ENCODE measurements at regions not wholly inside any gene's neighbourhood (a gene's known extent, or its start where the extent isn't known, plus 50 kb on each side); places are given as distances from the start of the nearest gene placed in this dataset.
A peak's percentile ranks its signal among the peaks of the same experiment; 100 is the strongest.

GRCh38 chr14:56875104-56875675, 64.9 kb upstream of the OTX2 start:
- in situ Hi-C loops (cut with MboI): no loop called here
- Histone ChIP-seq H3K79me2 (ENCODE audit: control insufficient read depth, insufficient read depth, low read length) (no peaks in the 10 kb centered on the region), H3K27me3 (ENCODE audit: control insufficient read depth in 2 of 2, insufficient read depth in 2 of 2, low read length in 2 of 2) (no peaks in the 10 kb centered on the region; a peak in 1 of 5 replicates), H3K4me2 (ENCODE audit: insufficient read depth, low read length) (no peak overlapping the region), H3K9ac (ENCODE audit: insufficient read depth in 1 of 2, low read depth in 2 of 2, low read length in 2 of 2) (no peak overlapping the region), H4K20me1 (replicated peaks; ENCODE audit: control insufficient read depth, insufficient read depth, low read length) (no peaks in the 10 kb centered on the region), H3K9me3 (replicated peaks; ENCODE audit: control insufficient read depth, insufficient read depth, low read depth, low read length) (no peaks in the 10 kb centered on the region), H3K27ac (ENCODE audit: extremely low read depth, low read depth, low read length) (no peak overlapping the region), H3K36me3 (ENCODE audit: control insufficient read depth, insufficient read depth, low read length) (no peaks in the 10 kb centered on the region), H3K9me1 (ENCODE audit: control insufficient read depth, insufficient read depth, low read length) (no peaks in the 10 kb centered on the region), H3K4me1 (replicated peaks in 1 of 2; ENCODE audit: control insufficient read depth in 2 of 2, insufficient read depth in 2 of 2, low read length in 2 of 2) (no peaks in the 10 kb centered on the region), H3K4me3 (no peak overlapping the region), H2AFZ (ENCODE audit: low read depth, low read length) (no peak overlapping the region)
- intact Hi-C loops (cut with micrococcal nuclease): loop anchor here (10.0 kb wide), 1 partner anchor 210 kb away; no protein-coding TSS in a partner anchor
- TF ChIP-seq, protein P1, sequence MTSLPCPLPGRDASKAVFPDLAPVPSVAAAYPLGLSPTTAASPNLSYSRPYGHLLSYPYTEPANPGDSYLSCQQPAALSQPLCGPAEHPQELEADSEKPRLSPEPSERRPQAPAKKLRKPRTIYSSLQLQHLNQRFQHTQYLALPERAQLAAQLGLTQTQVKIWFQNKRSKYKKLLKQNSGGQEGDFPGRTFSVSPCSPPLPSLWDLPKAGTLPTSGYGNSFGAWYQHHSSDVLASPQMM (CRISPR knock-in tag; IDR thresholded peaks at IDR 0.05): no peak
- TF ChIP-seq, protein P2, sequence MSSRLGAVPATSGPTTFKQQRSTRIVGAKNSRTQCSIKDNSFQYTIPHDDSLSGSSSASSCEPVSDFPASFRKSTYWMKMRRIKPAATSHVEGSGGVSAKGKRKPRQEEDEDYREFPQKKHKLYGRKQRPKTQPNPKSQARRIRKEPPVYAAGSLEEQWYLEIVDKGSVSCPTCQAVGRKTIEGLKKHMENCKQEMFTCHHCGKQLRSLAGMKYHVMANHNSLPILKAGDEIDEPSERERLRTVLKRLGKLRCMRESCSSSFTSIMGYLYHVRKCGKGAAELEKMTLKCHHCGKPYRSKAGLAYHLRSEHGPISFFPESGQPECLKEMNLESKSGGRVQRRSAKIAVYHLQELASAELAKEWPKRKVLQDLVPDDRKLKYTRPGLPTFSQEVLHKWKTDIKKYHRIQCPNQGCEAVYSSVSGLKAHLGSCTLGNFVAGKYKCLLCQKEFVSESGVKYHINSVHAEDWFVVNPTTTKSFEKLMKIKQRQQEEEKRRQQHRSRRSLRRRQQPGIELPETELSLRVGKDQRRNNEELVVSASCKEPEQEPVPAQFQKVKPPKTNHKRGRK (tag; IDR thresholded peaks at IDR 0.05): peak; percentile 93
- TF ChIP-seq FOXA1 (IDR thresholded peaks at IDR 0.05; ENCODE audit: borderline replicate concordance) (no peak), CBFB (CRISPR knock-in tag; IDR thresholded peaks at IDR 0.05) (no peak), ZBTB1 (CRISPR knock-in tag; IDR thresholded peaks at IDR 0.05; ENCODE audit: borderline replicate concordance, low read depth) (no peak), ARNT (IDR thresholded peaks at IDR 0.05) (no peak), ELK3 (CRISPR knock-in tag; IDR thresholded peaks at IDR 0.05) (no peak), ZNF253 (CRISPR knock-in tag; conservative IDR thresholded peaks at IDR 0.05) (no peak)
- ATAC-seq (no peak), FAIRE-seq (no peak), DNase-seq (ENCODE audit: extremely low read depth in 1 of 4, low spot score in 3 of 4) (no peak)
- no TSS peak for BruUV-seq (replicated peaks)
- CTCF ChIA-PET (ENCODE audit: low intra/inter-chr PET ratio): no interaction called here
- WGBS (ENCODE audit: insufficient coverage, low coverage, missing lambda C conversion rate): 2% methylated on average over 4 of the region's 4 CpGs
- POLR2A ChIA-PET: no interaction called here

Data from K562 (cell line).